ENCODE measurements at regions not wholly inside any gene's neighbourhood (a gene's known extent, or its start where the extent isn't known, plus 50 kb on each side); places are given as distances from the start of the nearest gene placed in this dataset.
A peak's percentile ranks its signal among the peaks of the same experiment; 100 is the strongest.

DNA sequence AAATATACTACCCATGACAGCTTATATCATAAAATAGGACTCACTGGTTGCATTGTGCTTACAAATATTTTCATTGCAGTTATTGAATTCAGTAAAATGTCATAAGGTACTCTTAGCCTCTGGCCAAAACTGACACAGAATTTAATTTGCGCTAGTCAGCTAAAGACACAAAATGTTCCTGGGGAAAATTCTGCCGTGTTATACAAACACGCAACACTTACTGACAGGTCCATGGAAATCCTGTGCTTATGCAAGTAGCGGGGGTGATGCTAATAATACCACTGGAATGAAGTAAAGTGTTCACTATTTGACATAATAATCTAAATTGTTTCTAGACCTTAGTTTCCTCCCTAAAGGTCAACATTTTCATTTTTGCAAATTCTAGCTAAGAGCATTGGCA lies 354.4 kb upstream of the RSPO3 start:
- H3K4me3 Mint-ChIP-seq: no peak overlapping the region
- Histone ChIP-seq H3K79me2 (replicated peaks; ENCODE audit: insufficient read depth) (no peaks in the 10 kb centered on the region), H2AFZ (0 out of 2 replicates have a peak overlapping the region, but pooled peaks have one; percentile 5), H3K4me3 (no peak overlapping the region), H3K9me2 (ENCODE audit: insufficient read depth) (no peaks in the 10 kb centered on the region; the same call in 1 of the 2 replicates), H3F3A (replicated peaks; ENCODE audit: low read depth) (no peaks in the 10 kb centered on the region), H3K36me3 (ENCODE audit: insufficient read depth) (no peaks in the 10 kb centered on the region), H3K27me3 (ENCODE audit: insufficient read depth) (no peaks in the 10 kb centered on the region), H3K4me1 (ENCODE audit: insufficient read depth) (peaks cover 9% of the 10 kb centered on the region; the same call in 1 of the 2 replicates), H3K4me2 (no peak overlapping the region), H3K27ac (ENCODE audit: low read depth) (no peak overlapping the region), H4K20me1 (replicated peaks; ENCODE audit: insufficient read depth) (no peaks in the 10 kb centered on the region)
- H3K4me1 Mint-ChIP-seq: no peaks in the 10 kb centered on the region; the same call in 2 of the 3 replicates
- no peaks in the 10 kb centered on the region for H3K27me3 Mint-ChIP-seq (ENCODE audit: insufficient read depth, low read depth, poor library complexity)
- no peak overlapping the region for H3K27ac Mint-ChIP-seq
- DNase-seq (ENCODE audit: low spot score): no peak
- H3K36me3 Mint-ChIP-seq (ENCODE audit: low read depth): no peaks in the 10 kb centered on the region
- TF ChIP-seq ZNF331 (CRISPR knock-in tag; IDR thresholded peaks at IDR 0.05; ENCODE audit: low read depth): no peak
- no peak for TF ChIP-seq NANOG (IDR thresholded peaks at IDR 0.05; ENCODE audit: borderline replicate concordance)
- TF ChIP-seq, protein P1, sequence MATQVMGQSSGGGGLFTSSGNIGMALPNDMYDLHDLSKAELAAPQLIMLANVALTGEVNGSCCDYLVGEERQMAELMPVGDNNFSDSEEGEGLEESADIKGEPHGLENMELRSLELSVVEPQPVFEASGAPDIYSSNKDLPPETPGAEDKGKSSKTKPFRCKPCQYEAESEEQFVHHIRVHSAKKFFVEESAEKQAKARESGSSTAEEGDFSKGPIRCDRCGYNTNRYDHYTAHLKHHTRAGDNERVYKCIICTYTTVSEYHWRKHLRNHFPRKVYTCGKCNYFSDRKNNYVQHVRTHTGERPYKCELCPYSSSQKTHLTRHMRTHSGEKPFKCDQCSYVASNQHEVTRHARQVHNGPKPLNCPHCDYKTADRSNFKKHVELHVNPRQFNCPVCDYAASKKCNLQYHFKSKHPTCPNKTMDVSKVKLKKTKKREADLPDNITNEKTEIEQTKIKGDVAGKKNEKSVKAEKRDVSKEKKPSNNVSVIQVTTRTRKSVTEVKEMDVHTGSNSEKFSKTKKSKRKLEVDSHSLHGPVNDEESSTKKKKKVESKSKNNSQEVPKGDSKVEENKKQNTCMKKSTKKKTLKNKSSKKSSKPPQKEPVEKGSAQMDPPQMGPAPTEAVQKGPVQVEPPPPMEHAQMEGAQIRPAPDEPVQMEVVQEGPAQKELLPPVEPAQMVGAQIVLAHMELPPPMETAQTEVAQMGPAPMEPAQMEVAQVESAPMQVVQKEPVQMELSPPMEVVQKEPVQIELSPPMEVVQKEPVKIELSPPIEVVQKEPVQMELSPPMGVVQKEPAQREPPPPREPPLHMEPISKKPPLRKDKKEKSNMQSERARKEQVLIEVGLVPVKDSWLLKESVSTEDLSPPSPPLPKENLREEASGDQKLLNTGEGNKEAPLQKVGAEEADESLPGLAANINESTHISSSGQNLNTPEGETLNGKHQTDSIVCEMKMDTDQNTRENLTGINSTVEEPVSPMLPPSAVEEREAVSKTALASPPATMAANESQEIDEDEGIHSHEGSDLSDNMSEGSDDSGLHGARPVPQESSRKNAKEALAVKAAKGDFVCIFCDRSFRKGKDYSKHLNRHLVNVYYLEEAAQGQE (IDR thresholded peaks at IDR 0.05; ENCODE audit: unreplicated experiment): no peak
- no peak for TF ChIP-seq STAT1 (IDR thresholded peaks at IDR 0.05; ENCODE audit: unreplicated experiment)
- no peak for TF ChIP-seq ZNF114 (CRISPR knock-in tag; IDR thresholded peaks at IDR 0.05)
- TF ChIP-seq ETS1 (IDR thresholded peaks at IDR 0.05): no peak
- no peak for TF ChIP-seq EZH2phosphoT487 (IDR thresholded peaks at IDR 0.05; ENCODE audit: unreplicated experiment)
- TF ChIP-seq POLR2AphosphoS5 (IDR thresholded peaks at IDR 0.05; ENCODE audit: low read depth): no peak
- no peak for TF ChIP-seq JUNB (IDR thresholded peaks at IDR 0.05; ENCODE audit: unreplicated experiment)
- TF ChIP-seq CREB1 (CRISPR knock-in tag; IDR thresholded peaks at IDR 0.05; ENCODE audit: low read depth): no peak
- TF ChIP-seq, protein P2, sequence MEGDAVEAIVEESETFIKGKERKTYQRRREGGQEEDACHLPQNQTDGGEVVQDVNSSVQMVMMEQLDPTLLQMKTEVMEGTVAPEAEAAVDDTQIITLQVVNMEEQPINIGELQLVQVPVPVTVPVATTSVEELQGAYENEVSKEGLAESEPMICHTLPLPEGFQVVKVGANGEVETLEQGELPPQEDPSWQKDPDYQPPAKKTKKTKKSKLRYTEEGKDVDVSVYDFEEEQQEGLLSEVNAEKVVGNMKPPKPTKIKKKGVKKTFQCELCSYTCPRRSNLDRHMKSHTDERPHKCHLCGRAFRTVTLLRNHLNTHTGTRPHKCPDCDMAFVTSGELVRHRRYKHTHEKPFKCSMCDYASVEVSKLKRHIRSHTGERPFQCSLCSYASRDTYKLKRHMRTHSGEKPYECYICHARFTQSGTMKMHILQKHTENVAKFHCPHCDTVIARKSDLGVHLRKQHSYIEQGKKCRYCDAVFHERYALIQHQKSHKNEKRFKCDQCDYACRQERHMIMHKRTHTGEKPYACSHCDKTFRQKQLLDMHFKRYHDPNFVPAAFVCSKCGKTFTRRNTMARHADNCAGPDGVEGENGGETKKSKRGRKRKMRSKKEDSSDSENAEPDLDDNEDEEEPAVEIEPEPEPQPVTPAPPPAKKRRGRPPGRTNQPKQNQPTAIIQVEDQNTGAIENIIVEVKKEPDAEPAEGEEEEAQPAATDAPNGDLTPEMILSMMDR (conservative IDR thresholded peaks at IDR 0.05; ENCODE audit: low read depth in 2 of 2): no peak
- TF ChIP-seq, protein P3, sequence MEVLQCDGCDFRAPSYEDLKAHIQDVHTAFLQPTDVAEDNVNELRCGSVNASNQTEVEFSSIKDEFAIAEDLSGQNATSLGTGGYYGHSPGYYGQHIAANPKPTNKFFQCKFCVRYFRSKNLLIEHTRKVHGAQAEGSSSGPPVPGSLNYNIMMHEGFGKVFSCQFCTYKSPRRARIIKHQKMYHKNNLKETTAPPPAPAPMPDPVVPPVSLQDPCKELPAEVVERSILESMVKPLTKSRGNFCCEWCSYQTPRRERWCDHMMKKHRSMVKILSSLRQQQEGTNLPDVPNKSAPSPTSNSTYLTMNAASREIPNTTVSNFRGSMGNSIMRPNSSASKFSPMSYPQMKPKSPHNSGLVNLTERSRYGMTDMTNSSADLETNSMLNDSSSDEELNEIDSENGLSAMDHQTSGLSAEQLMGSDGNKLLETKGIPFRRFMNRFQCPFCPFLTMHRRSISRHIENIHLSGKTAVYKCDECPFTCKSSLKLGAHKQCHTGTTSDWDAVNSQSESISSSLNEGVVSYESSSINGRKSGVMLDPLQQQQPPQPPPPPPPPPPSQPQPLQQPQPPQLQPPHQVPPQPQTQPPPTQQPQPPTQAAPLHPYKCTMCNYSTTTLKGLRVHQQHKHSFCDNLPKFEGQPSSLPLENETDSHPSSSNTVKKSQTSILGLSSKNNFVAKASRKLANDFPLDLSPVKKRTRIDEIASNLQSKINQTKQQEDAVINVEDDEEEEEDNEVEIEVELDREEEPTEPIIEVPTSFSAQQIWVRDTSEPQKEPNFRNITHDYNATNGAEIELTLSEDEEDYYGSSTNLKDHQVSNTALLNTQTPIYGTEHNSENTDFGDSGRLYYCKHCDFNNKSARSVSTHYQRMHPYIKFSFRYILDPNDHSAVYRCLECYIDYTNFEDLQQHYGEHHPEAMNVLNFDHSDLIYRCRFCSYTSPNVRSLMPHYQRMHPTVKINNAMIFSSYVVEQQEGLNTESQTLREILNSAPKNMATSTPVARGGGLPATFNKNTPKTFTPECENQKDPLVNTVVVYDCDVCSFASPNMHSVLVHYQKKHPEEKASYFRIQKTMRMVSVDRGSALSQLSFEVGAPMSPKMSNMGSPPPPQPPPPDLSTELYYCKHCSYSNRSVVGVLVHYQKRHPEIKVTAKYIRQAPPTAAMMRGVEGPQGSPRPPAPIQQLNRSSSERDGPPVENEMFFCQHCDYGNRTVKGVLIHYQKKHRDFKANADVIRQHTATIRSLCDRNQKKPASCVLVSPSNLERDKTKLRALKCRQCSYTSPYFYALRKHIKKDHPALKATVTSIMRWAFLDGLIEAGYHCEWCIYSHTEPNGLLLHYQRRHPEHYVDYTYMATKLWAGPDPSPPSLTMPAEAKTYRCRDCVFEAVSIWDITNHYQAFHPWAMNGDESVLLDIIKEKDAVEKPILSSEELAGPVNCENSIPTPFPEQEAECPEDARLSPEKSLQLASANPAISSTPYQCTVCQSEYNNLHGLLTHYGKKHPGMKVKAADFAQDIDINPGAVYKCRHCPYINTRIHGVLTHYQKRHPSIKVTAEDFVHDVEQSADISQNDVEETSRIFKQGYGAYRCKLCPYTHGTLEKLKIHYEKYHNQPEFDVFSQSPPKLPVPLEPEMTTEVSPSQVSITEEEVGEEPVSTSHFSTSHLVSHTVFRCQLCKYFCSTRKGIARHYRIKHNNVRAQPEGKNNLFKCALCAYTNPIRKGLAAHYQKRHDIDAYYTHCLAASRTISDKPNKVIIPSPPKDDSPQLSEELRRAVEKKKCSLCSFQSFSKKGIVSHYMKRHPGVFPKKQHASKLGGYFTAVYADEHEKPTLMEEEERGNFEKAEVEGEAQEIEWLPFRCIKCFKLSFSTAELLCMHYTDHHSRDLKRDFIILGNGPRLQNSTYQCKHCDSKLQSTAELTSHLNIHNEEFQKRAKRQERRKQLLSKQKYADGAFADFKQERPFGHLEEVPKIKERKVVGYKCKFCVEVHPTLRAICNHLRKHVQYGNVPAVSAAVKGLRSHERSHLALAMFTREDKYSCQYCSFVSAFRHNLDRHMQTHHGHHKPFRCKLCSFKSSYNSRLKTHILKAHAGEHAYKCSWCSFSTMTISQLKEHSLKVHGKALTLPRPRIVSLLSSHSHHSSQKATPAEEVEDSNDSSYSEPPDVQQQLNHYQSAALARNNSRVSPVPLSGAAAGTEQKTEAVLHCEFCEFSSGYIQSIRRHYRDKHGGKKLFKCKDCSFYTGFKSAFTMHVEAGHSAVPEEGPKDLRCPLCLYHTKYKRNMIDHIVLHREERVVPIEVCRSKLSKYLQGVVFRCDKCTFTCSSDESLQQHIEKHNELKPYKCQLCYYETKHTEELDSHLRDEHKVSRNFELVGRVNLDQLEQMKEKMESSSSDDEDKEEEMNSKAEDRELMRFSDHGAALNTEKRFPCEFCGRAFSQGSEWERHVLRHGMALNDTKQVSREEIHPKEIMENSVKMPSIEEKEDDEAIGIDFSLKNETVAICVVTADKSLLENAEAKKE (CRISPR knock-in tag; IDR thresholded peaks at IDR 0.05): no peak
- no peak for TF ChIP-seq EZH2 (IDR thresholded peaks at IDR 0.05; ENCODE audit: low read depth, unreplicated experiment)
- ATAC-seq: no peak
- H3K9me3 Mint-ChIP-seq: no peaks in the 10 kb centered on the region
